Tibial nerve (tissue), 4 donors: ENCODE measurements at regions not wholly inside any gene's neighbourhood (a gene's known extent, or its start where the extent isn't known, plus 50 kb on each side); places are given as distances from the start of the nearest gene placed in this dataset.

ENCODE experiments used
- DNase-seq, 2 donors: peaks; one replicate each; pipeline ENCODE4 v3.0.0-alpha.2; 2019; ENCODE audit warnings: low spot score in 2 of 2
- H3K27ac ChIP-seq, 4 donors: fragments of 200-600 bp; sonication (generic) in 3 of 4; one replicate each; pipeline ENCODE4 v1.5.1; 2017 to 2019; ENCODE audit warnings: mild to moderate bottlenecking in 1 of 4
- H3K27me3 ChIP-seq, 2 donors: fragments of 200-600 bp; sonication (generic) in 1 of 2; one replicate each; pipeline versions ENCODE4 v1.5.1 to v1.6.0; 2017 to 2019
- H3K36me3 ChIP-seq, 3 donors: fragments of 200-600 bp; sonication (generic); one replicate each; pipeline ENCODE4 v1.5.1; 2018 to 2019
- H3K4me1 ChIP-seq, 4 donors: fragments of 200-600 bp; sonication (generic) in 3 of 4; one replicate each; pipeline ENCODE4 v1.5.1; 2017 to 2019
- H3K4me3 ChIP-seq, 4 donors: fragments of 200-600 bp; sonication (generic) in 3 of 4; one replicate each; pipeline ENCODE4 v1.5.1; 2017 to 2019; ENCODE audit warnings: mild to moderate bottlenecking in 1 of 4, moderate library complexity in 1 of 4
- H3K9me3 ChIP-seq, 4 donors: fragments of 200-600 bp; sonication (generic) in 3 of 4; one replicate each; pipeline ENCODE4 v1.5.1; 2017 to 2019
- EP300 ChIP-seq, 2 donors: sonication (generic); formaldehyde crosslinking; IDR thresholded peaks; one replicate each; pipeline ENCODE4 v1.6.1; 2017; ENCODE audit warnings: antibody characterized with exemption in 2 of 2, mild to moderate bottlenecking in 1 of 2
- POLR2A ChIP-seq, 2 donors: fragments of 450-650 bp; IDR thresholded peaks; one replicate each; pipeline ENCODE4 v1.6.1; 2017; ENCODE audit warnings: antibody characterized with exemption in 2 of 2, mild to moderate bottlenecking in 2 of 2, moderate library complexity in 2 of 2
- WGBS, 2 donors: methylation state at CpG; one replicate each; pipeline ENCODE4 v1.1.5; 2018; 5-methylcytosine and 5-hydroxymethylcytosine counted together
- TF ChIP-seq, protein P1 (sequence below), 5 experiments: fragments of 200-600 bp in 3 of 5; fragments of 450-650 bp in 2 of 5; sonication (generic) in 3 of 5; IDR thresholded peaks; one replicate each; pipeline ENCODE4 v1.5.1; 2016 to 2019; ENCODE audit warnings: antibody characterized with exemption in 5 of 5, mild to moderate bottlenecking in 3 of 5, moderate library complexity in 2 of 5

DNA sequence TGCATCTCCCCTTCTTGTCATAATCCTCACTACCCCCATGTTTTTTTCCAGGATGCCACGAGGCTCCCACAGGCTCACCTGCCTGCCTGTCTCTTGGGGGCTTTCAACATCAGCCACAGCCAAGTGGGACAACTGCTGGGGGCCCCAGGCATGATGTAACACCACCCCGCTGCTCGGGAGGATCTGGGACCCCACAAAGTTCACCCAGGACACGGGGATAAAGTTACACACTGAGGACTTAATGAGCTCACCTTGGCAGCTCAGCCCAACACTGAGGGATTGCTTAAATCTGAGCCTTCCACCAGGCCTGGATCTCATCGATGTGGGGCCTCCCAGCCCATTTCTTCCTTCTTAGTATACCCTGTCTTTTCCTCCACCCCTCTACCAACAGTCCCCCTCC lies 56.4 kb upstream of the NNAT start:
- 63 to 65% methylated on average over 5 of the region's 5 CpGs for WGBS, 2 donors
- H3K36me3 ChIP-seq, result no peaks in the 10 kb centered on the region
- DNase-seq, result no peak
- H3K27ac ChIP-seq, result no peak overlapping the region
- H3K9me3 ChIP-seq, result peaks cover 0 to 7% (median 0%) of the 10 kb centered on the region in 4 donors
- no peaks in the 10 kb centered on the region for H3K4me1 ChIP-seq
- TF ChIP-seq, protein P1, sequence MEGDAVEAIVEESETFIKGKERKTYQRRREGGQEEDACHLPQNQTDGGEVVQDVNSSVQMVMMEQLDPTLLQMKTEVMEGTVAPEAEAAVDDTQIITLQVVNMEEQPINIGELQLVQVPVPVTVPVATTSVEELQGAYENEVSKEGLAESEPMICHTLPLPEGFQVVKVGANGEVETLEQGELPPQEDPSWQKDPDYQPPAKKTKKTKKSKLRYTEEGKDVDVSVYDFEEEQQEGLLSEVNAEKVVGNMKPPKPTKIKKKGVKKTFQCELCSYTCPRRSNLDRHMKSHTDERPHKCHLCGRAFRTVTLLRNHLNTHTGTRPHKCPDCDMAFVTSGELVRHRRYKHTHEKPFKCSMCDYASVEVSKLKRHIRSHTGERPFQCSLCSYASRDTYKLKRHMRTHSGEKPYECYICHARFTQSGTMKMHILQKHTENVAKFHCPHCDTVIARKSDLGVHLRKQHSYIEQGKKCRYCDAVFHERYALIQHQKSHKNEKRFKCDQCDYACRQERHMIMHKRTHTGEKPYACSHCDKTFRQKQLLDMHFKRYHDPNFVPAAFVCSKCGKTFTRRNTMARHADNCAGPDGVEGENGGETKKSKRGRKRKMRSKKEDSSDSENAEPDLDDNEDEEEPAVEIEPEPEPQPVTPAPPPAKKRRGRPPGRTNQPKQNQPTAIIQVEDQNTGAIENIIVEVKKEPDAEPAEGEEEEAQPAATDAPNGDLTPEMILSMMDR (IDR thresholded peaks at IDR 0.05), result no peak
- TF ChIP-seq EP300 (IDR thresholded peaks at IDR 0.05), result no peak
- TF ChIP-seq POLR2A (IDR thresholded peaks at IDR 0.05), result no peak
- no peak overlapping the region for H3K4me3 ChIP-seq
- no peaks in the 10 kb centered on the region for H3K27me3 ChIP-seq
